K562 (cell line): ENCODE measurements at regions not wholly inside any gene's neighbourhood (a gene's known extent, or its start where the extent isn't known, plus 50 kb on each side); places are given as distances from the start of the nearest gene placed in this dataset.

Source experiments
- ATAC-seq: fragments of 200-7000 bp; cut with Tn5 transposase; 3 replicates; pipeline ENCODE4 v1.9.1; 2020; ENCODE audit warnings: moderate library complexity
- BruUV-seq: library from RNA; stranded (reverse); fragments of 400-500 nt; replicated peaks from 2 replicates; lab custom pipeline; 2021; lab: Mats Ljungman, UMichigan
- CTCF ChIA-PET: fragments of 300-600 bp; formaldehyde crosslinking; extraction: SDS; loops from one replicate; lab custom pipeline; 2021; ENCODE audit warnings: low intra/inter-chr PET ratio; lab: Yijun Ruan, JAX
- POLR2A ChIA-PET: fragments of 300-600, 350-650 bp; sonication (Branson Sonifier 250); formaldehyde crosslinking; extraction: SDS; loops from one replicate; lab custom pipeline; 2021; ENCODE audit warnings: antibody characterized with exemption, inconsistent platforms; lab: Yijun Ruan, JAX
- DNase-seq, 4 experiments: peaks; one replicate each; pipeline versions ENCODE4 v3.0.0 to v3.0.0-alpha.2; 2011 to 2018; ENCODE audit warnings: low spot score in 3 of 4, mixed read lengths in 3 of 4; ENCODE audit errors: extremely low read depth in 1 of 4
- FAIRE-seq: peaks from 2 replicates; lab custom pipeline; 2011; peaks lifted over from hg19 to GRCh38; lab: Jason Lieb, UNC
- H2AFZ ChIP-seq: 2 replicates; pipeline ENCODE4 v1.6.0; 2011; ENCODE audit warnings: low read depth, low read length, control low read depth, inconsistent platforms
- H3K27ac ChIP-seq: fragments of 200-600 bp; 3 replicates; pipeline ENCODE4 v1.8.0; 2011; ENCODE audit warnings: low read depth, mild to moderate bottlenecking, control low read depth, inconsistent platforms, low read length, moderate library complexity, mixed read lengths; ENCODE audit errors: extremely low read depth
- H3K27me3 ChIP-seq, 2 experiments: fragments of 300-600 bp in 1 of 2; 2 replicates in 1 of 2; 3 replicates in 1 of 2; pipeline versions ENCODE4 v1.6.0 to v1.8.0; 2011; ENCODE audit warnings: inconsistent platforms in 2 of 2, low read length in 2 of 2, mild to moderate bottlenecking in 1 of 2, mixed read lengths in 1 of 2, moderate library complexity in 1 of 2; ENCODE audit not compliant: control insufficient read depth in 2 of 2, insufficient read depth in 2 of 2
- H3K36me3 ChIP-seq: fragments of 300-600 bp; 3 replicates; pipeline ENCODE4 v1.8.0; 2011; ENCODE audit warnings: mild to moderate bottlenecking, low read length, inconsistent platforms; ENCODE audit not compliant: control insufficient read depth, insufficient read depth
- H3K4me1 ChIP-seq, 2 experiments: fragments of 200-600 bp in 1 of 2; replicated peaks in 1 of 2; 2 replicates in 1 of 2; 3 replicates in 1 of 2; pipeline versions ENCODE4 v1.5.1 to v1.8.0; 2011; ENCODE audit warnings: inconsistent platforms in 2 of 2, low read length in 2 of 2, mild to moderate bottlenecking in 1 of 2, mixed read lengths in 1 of 2, moderate library complexity in 1 of 2; ENCODE audit not compliant: control insufficient read depth in 2 of 2, insufficient read depth in 2 of 2
- H3K4me2 ChIP-seq: 2 replicates; pipeline ENCODE4 v1.6.1; 2011; ENCODE audit warnings: low read length, control low read depth, inconsistent platforms, mixed read lengths; ENCODE audit not compliant: insufficient read depth
- H3K4me3 ChIP-seq: fragments of 200-600 bp; sonication (generic), shearing (Covaris generic); 2 replicates; pipeline ENCODE4 v1.5.1; 2016; ENCODE audit warnings: control low read depth, inconsistent platforms
- H3K79me2 ChIP-seq: fragments of 200-600 bp; 3 replicates; pipeline ENCODE4 v1.8.0; 2011; ENCODE audit warnings: low read length, inconsistent platforms; ENCODE audit not compliant: control insufficient read depth, insufficient read depth
- H3K9ac ChIP-seq, 2 experiments: 2 replicates each; pipeline versions ENCODE4 v1.6.0 to v1.6.1; 2011; ENCODE audit warnings: low read depth in 2 of 2, low read length in 2 of 2, control low read depth in 1 of 2, inconsistent platforms in 1 of 2, mild to moderate bottlenecking in 1 of 2, mixed read lengths in 1 of 2; ENCODE audit not compliant: insufficient read depth in 1 of 2
- H3K9me1 ChIP-seq: one replicate; pipeline ENCODE4 v1.6.0; 2011; ENCODE audit warnings: inconsistent platforms, mild to moderate bottlenecking, low read length, moderate library complexity; ENCODE audit not compliant: control insufficient read depth, insufficient read depth
- H3K9me3 ChIP-seq: replicated peaks from 2 replicates; pipeline ENCODE4 v1.5.1; 2011; ENCODE audit warnings: low read depth, low read length, inconsistent platforms; ENCODE audit not compliant: control insufficient read depth, insufficient read depth
- H4K20me1 ChIP-seq: replicated peaks from 2 replicates; pipeline ENCODE4 v1.6.1; 2011; ENCODE audit warnings: low read length, inconsistent platforms, mixed read lengths; ENCODE audit not compliant: control insufficient read depth, insufficient read depth
- GATAD2A ChIP-seq: fragments of 450-650 bp; IDR thresholded peaks from 2 replicates; pipeline ENCODE4 v1.6.1; 2017
- MAFK ChIP-seq: IDR thresholded peaks from 2 replicates; pipeline ENCODE4 v1.6.1; 2011; ENCODE audit warnings: low read length, improper control_type of control experiment
- MCM3 ChIP-seq: fragments of 450-650 bp; IDR thresholded peaks from 2 replicates; pipeline ENCODE4 v1.6.1; 2016
- MIER1 ChIP-seq: fragments of 450-650 bp; IDR thresholded peaks from 2 replicates; pipeline ENCODE4 v1.6.1; 2016; ENCODE audit warnings: antibody characterized with exemption, mild to moderate bottlenecking, low read depth
- ZNF384 ChIP-seq: IDR thresholded peaks from 2 replicates; pipeline ENCODE4 v1.6.1; 2012; ENCODE audit warnings: low read depth, low read length, improper control_type of control experiment
- ZZZ3 ChIP-seq: fragments of 450-650 bp; IDR thresholded peaks from 2 replicates; pipeline ENCODE4 v1.6.1; 2016; ENCODE audit warnings: antibody characterized with exemption, mild to moderate bottlenecking, moderate library complexity
- WGBS: fragments of 100-300 bp; shearing (Covaris generic); methylation state at CpG from one replicate; pipeline ENCODE4 v1.1.6; 2016; ENCODE audit warnings: low coverage, mixed read lengths; ENCODE audit not compliant: insufficient coverage; ENCODE audit errors: missing lambda C conversion rate; 5-methylcytosine and 5-hydroxymethylcytosine counted together
- in situ Hi-C: fragments of 300-500 bp; cut with MboI; formaldehyde crosslinking; loops from 4 replicates; pipeline ENCODE4 v1.15.0; 2018; ENCODE audit warnings: inconsistent platforms, mixed read lengths
- intact Hi-C: fragments of 100-400 bp; cut with micrococcal nuclease; formaldehyde crosslinking; loops from 2 replicates; pipeline ENCODE4 v1.14.2; 2022
- TF ChIP-seq, protein P1 (sequence below): sonication (generic); formaldehyde crosslinking; IDR thresholded peaks from 2 replicates; pipeline ENCODE4 v1.8.0; 2022; ENCODE audit warnings: mild to moderate bottlenecking, low read depth, missing genetic modification reagents
- TF ChIP-seq, protein P2 (sequence below): fragments of 450-650 bp; IDR thresholded peaks from 2 replicates; pipeline ENCODE4 v1.6.1; 2017; ENCODE audit warnings: mild to moderate bottlenecking, moderate library complexity

GRCh38 chr6:12493446-12493845 is 203.3 kb downstream of the EDN1 start:
- Histone ChIP-seq H3K4me3 (no peak overlapping the region), H2AFZ (no peak overlapping the region), H3K36me3 (no peaks in the 10 kb centered on the region), H3K27me3 (no peaks in the 10 kb centered on the region), H3K27ac (no peak overlapping the region), H4K20me1 (no peaks in the 10 kb centered on the region), H3K4me1 (no peaks in the 10 kb centered on the region), H3K9ac (no peak overlapping the region), H3K9me3 (no peaks in the 10 kb centered on the region), H3K9me1 (no peaks in the 10 kb centered on the region), H3K79me2 (no peaks in the 10 kb centered on the region), H3K4me2 (no peak overlapping the region)
- POLR2A ChIA-PET = interaction anchor here (0.6 kb wide), 1 partner anchor 310 kb away, joined by 3 read pairs; no protein-coding TSS in a partner anchor
- BruUV-seq = no TSS peak
- no peak for TF ChIP-seq MCM3
- intact Hi-C loops = no loop called here
- ATAC-seq (no peak), FAIRE-seq (no peak), DNase-seq (no peak)
- CTCF ChIA-PET = no interaction called here
- 0% methylated on average over 4 of the region's 4 CpGs for WGBS
- in situ Hi-C loops = no loop called here

- Histone ChIP-seq H4K20me1 (no peaks in the 10 kb centered on the region), H3K9me1 (no peaks in the 10 kb centered on the region)
- TF ChIP-seq, protein P1, sequence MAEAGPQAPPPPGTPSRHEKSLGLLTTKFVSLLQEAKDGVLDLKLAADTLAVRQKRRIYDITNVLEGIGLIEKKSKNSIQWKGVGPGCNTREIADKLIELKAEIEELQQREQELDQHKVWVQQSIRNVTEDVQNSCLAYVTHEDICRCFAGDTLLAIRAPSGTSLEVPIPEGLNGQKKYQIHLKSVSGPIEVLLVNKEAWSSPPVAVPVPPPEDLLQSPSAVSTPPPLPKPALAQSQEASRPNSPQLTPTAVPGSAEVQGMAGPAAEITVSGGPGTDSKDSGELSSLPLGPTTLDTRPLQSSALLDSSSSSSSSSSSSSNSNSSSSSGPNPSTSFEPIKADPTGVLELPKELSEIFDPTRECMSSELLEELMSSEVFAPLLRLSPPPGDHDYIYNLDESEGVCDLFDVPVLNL (CRISPR knock-in tag) = no peak
- TF ChIP-seq MAFK (no peak), GATAD2A (no peak), MIER1 (no peak), ZNF384 (no peak), ZZZ3 (no peak)
- TF ChIP-seq, protein P2, sequence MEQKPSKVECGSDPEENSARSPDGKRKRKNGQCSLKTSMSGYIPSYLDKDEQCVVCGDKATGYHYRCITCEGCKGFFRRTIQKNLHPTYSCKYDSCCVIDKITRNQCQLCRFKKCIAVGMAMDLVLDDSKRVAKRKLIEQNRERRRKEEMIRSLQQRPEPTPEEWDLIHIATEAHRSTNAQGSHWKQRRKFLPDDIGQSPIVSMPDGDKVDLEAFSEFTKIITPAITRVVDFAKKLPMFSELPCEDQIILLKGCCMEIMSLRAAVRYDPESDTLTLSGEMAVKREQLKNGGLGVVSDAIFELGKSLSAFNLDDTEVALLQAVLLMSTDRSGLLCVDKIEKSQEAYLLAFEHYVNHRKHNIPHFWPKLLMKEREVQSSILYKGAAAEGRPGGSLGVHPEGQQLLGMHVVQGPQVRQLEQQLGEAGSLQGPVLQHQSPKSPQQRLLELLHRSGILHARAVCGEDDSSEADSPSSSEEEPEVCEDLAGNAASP = no peak
- TF ChIP-seq, all 486 proteins: peak for 0
- no peaks in the 10 kb centered on the region for H3K27me3 ChIP-seq
- DNase-seq (no peak), FAIRE-seq (no peak), ATAC-seq (no peak)
- no peaks in the 10 kb centered on the region for H3K4me1 ChIP-seq
- H2AFZ ChIP-seq = no peak overlapping the region
- intact Hi-C loops (no loop called here), in situ Hi-C loops (no loop called here)
- 1% methylated on average over 7 of the region's 7 CpGs for WGBS
- no peaks in the 10 kb centered on the region for H3K9me3 ChIP-seq
- no peaks in the 10 kb centered on the region for H3K36me3 ChIP-seq
- POLR2A ChIA-PET = no interaction called here
- H3K4me3 ChIP-seq = no peak overlapping the region
- CTCF ChIA-PET = no interaction called here
- no peak overlapping the region for H3K27ac ChIP-seq
- H3K79me2 ChIP-seq = no peaks in the 10 kb centered on the region
- H3K9ac ChIP-seq = no peak overlapping the region
- BruUV-seq = no TSS peak
- no peak overlapping the region for H3K4me2 ChIP-seq
Observed at GRCh38 chr6:12494161-12494560, 204.0 kb downstream of the EDN1 start.
